GM12878 (cell line): ENCODE measurements at regions not wholly inside any gene's neighbourhood (a gene's known extent, or its start where the extent isn't known, plus 50 kb on each side); places are given as distances from the start of the nearest gene placed in this dataset.

Experiments used
- ATF3 ChIP-seq: IDR thresholded peaks from 2 replicates; pipeline ENCODE4 v1.6.1; 2011; ENCODE audit warnings: low read depth, mild to moderate bottlenecking, low read length, moderate library complexity, borderline replicate concordance; ENCODE audit errors: extremely low read depth
- ATF7 ChIP-seq: fragments of 450-650 bp; IDR thresholded peaks from 2 replicates; pipeline ENCODE4 v1.6.1; 2016; ENCODE audit warnings: low read depth, mild to moderate bottlenecking
- BHLHE40 ChIP-seq, 2 experiments: fragments of 450-650 bp in 1 of 2; IDR thresholded peaks; 2 replicates each; pipeline ENCODE4 v1.6.1; 2011 to 2017; ENCODE audit warnings: low read depth in 2 of 2, borderline replicate concordance in 1 of 2, improper control_type of control experiment in 1 of 2, low read length in 1 of 2, mild to moderate bottlenecking in 1 of 2
- BMI1 ChIP-seq: fragments of 450-650 bp; IDR thresholded peaks from 2 replicates; pipeline ENCODE4 v1.6.1; 2016; ENCODE audit warnings: mild to moderate bottlenecking, moderate library complexity, borderline replicate concordance
- CHD4 ChIP-seq: fragments of 200-600 bp; sonication (generic); IDR thresholded peaks from 2 replicates; pipeline ENCODE4 v1.6.1; 2016; ENCODE audit warnings: mild to moderate bottlenecking
- CTCF ChIP-seq, 3 experiments: IDR thresholded peaks in 2 of 3; conservative IDR thresholded peaks in 1 of 3; 2 replicates each; pipeline ENCODE4 v1.5.1; 2011; ENCODE audit warnings: low read depth in 3 of 3, low read length in 3 of 3, mild to moderate bottlenecking in 3 of 3, control low read depth in 2 of 3, moderate library complexity in 2 of 3, inconsistent platforms in 1 of 3, mixed read lengths in 1 of 3; ENCODE audit not compliant: control insufficient read depth in 2 of 3, insufficient read depth in 1 of 3; ENCODE audit errors: extremely low read depth in 1 of 3
- HDAC2 ChIP-seq: fragments of 200-600 bp; sonication (generic); IDR thresholded peaks from 2 replicates; pipeline ENCODE4 v1.6.1; 2017
- HDGF ChIP-seq: fragments of 450-650 bp; IDR thresholded peaks from 2 replicates; pipeline ENCODE4 v1.6.1; 2016; ENCODE audit warnings: antibody characterized with exemption
- JUNB ChIP-seq: IDR thresholded peaks from 2 replicates; pipeline ENCODE4 v1.6.1; 2016; ENCODE audit warnings: antibody characterized with exemption, mild to moderate bottlenecking
- POLR2A ChIP-seq: IDR thresholded peaks from 2 replicates; pipeline ENCODE4 v1.6.1; 2011; ENCODE audit warnings: low read depth, mild to moderate bottlenecking, low read length
- POLR2AphosphoS5 ChIP-seq: IDR thresholded peaks from 2 replicates; pipeline ENCODE4 v1.6.1; 2011; ENCODE audit warnings: mild to moderate bottlenecking, low read length, inconsistent platforms
- RAD21 ChIP-seq: IDR thresholded peaks from 2 replicates; pipeline ENCODE4 v1.6.1; 2011; ENCODE audit warnings: mild to moderate bottlenecking, low read depth, low read length, moderate library complexity; ENCODE audit not compliant: insufficient read depth
- TARDBP ChIP-seq: IDR thresholded peaks from 2 replicates; pipeline ENCODE4 v1.6.1; 2016; ENCODE audit warnings: borderline replicate concordance
- ZSCAN29 ChIP-seq: fragments of 450-650 bp; IDR thresholded peaks from 2 replicates; pipeline ENCODE4 v1.6.1; 2017; ENCODE audit warnings: mild to moderate bottlenecking, moderate library complexity

- TF ChIP-seq CTCF (IDR thresholded peaks at IDR 0.05 in 2 of 3, conservative IDR thresholded peaks at IDR 0.05 in 1 of 3; ENCODE audit: control insufficient read depth in 2 of 3, extremely low read depth in 1 of 3, insufficient read depth in 1 of 3, low read depth in 3 of 3, low read length in 3 of 3) (no peak), BMI1 (no peak), TARDBP (no peak), ATF7 (no peak), POLR2AphosphoS5 (no peak), ZSCAN29 (no peak), ATF3 (no peak), CHD4 (no peak), POLR2A (no peak), HDGF (no peak), BHLHE40 (IDR thresholded peaks at IDR 0.05; ENCODE audit: borderline replicate concordance in 1 of 2, low read depth in 2 of 2, low read length in 1 of 2) (no peak), RAD21 (no peak), JUNB (no peak), HDAC2 (no peak)
These were observed 341.7 kb upstream of the CHORDC1 start for GRCh38 chr11:90564531-90564930.
